ENCODE measurements at regions not wholly inside any gene's neighbourhood (a gene's known extent, or its start where the extent isn't known, plus 50 kb on each side); places are given as distances from the start of the nearest gene placed in this dataset.

DNA sequence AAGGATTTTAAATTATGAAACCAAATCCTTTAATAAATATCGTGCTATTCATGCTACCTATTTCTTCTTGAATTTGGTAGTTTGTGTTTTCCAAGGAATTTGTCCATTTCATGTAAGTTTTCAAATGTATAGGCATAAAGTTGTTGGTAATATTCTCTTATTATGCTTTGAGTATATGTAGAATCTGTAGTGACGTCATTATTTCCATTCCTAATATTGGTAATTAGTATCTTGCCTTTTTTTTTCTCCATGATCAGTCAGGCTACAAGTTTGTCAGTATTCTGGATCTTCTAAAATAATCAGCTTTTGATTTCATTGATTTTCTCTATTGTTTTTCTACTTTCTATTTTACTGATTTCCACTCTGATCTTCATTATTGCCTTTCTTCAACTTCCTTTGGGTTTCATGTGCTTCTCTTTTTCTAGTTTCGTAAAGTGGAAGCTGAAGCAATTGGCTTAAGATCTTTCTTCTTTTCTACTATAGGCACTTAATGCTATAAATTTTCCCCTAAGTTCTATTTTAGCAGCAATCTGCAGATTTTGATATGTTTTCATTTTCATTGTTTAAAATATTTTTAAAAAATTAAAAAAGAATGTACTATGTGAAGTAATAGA lies 156.5 kb upstream of the HDAC9 start:
- TF ChIP-seq CTCF (IDR thresholded peaks at IDR 0.05), result no peak
- TF ChIP-seq HOXB5 (CRISPR knock-in tag; IDR thresholded peaks at IDR 0.05), result no peak
- no peak for TF ChIP-seq SREBF2 (IDR thresholded peaks at IDR 0.05)
- TF ChIP-seq USF2 (IDR thresholded peaks at IDR 0.05), result no peak
- no peak for TF ChIP-seq POLR2A (IDR thresholded peaks at IDR 0.05; ENCODE audit: low read length)
- no peak for TF ChIP-seq REST (IDR thresholded peaks at IDR 0.05)
- TF ChIP-seq HDAC2 (IDR thresholded peaks at IDR 0.05), result no peak
- no peak for TF ChIP-seq CHD4 (IDR thresholded peaks at IDR 0.05; ENCODE audit: borderline replicate concordance)
- TF ChIP-seq EP300 (IDR thresholded peaks at IDR 0.05), result no peak
- no peak for TF ChIP-seq RNF2 (IDR thresholded peaks at IDR 0.05; ENCODE audit: borderline replicate concordance, low read depth)
- no peak for TF ChIP-seq ZSCAN20 (CRISPR knock-in tag; IDR thresholded peaks at IDR 0.05)
- no peak for TF ChIP-seq MYC (IDR thresholded peaks at IDR 0.05; ENCODE audit: borderline replicate concordance, low read length)
- TF ChIP-seq, protein P1, sequence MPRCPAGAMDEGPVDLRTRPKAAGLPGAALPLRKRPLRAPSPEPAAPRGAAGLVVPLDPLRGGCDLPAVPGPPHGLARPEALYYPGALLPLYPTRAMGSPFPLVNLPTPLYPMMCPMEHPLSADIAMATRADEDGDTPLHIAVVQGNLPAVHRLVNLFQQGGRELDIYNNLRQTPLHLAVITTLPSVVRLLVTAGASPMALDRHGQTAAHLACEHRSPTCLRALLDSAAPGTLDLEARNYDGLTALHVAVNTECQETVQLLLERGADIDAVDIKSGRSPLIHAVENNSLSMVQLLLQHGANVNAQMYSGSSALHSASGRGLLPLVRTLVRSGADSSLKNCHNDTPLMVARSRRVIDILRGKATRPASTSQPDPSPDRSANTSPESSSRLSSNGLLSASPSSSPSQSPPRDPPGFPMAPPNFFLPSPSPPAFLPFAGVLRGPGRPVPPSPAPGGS (IDR thresholded peaks at IDR 0.05), result no peak
